Lower leg skin (tissue), 3 donors: ENCODE measurements at regions not wholly inside any gene's neighbourhood (a gene's known extent, or its start where the extent isn't known, plus 50 kb on each side); places are given as distances from the start of the nearest gene placed in this dataset.

ENCODE experiments used
- CTCF ChIP-seq, 3 donors: fragments of 450-650 bp; IDR thresholded peaks; one replicate each; pipeline ENCODE4 v1.5.1; 2016; ENCODE audit warnings: antibody characterized with exemption in 3 of 3, mild to moderate bottlenecking in 3 of 3, moderate library complexity in 2 of 3
- POLR2A ChIP-seq, 2 donors: fragments of 450-650 bp; IDR thresholded peaks; one replicate each; pipeline ENCODE4 v1.6.1; 2016 to 2017; ENCODE audit warnings: antibody characterized with exemption in 2 of 2, mild to moderate bottlenecking in 1 of 2, moderate library complexity in 1 of 2

- TF ChIP-seq CTCF (IDR thresholded peaks at IDR 0.05): no peak
- TF ChIP-seq POLR2A (IDR thresholded peaks at IDR 0.05): no peak
Measured at GRCh38 chr7:35967366-35968139, 166.7 kb downstream of the SEPTIN7 start.
